Urinary bladder (tissue), 3 donors: ENCODE measurements at regions not wholly inside any gene's neighbourhood (a gene's known extent, or its start where the extent isn't known, plus 50 kb on each side); places are given as distances from the start of the nearest gene placed in this dataset.

Source experiments
- DNase-seq: peaks from one replicate; pipeline ENCODE4 v3.0.0-alpha.2; 2015; ENCODE audit errors: extremely low spot score
- H3K27ac ChIP-seq: one replicate; pipeline ENCODE4 v1.5.1; 2013; ENCODE audit warnings: low read depth, mild to moderate bottlenecking, moderate library complexity
- H3K36me3 ChIP-seq: one replicate; pipeline ENCODE4 v1.6.1; 2013; ENCODE audit warnings: mild to moderate bottlenecking, moderate library complexity; ENCODE audit not compliant: insufficient read depth
- H3K4me1 ChIP-seq: one replicate; pipeline ENCODE4 v1.6.1; 2013; ENCODE audit warnings: mild to moderate bottlenecking, moderate library complexity; ENCODE audit not compliant: insufficient read depth
- H3K4me3 ChIP-seq: one replicate; pipeline ENCODE4 v1.5.1; 2013; ENCODE audit warnings: low read depth, low read length
- WGBS: extraction: QIAGEN DNeasy Blood & Tissue Kit; methylation state at CpG from one replicate; pipeline ENCODE4 v1.1.7; 2013; 5-methylcytosine and 5-hydroxymethylcytosine counted together
- donor health status: healthy with polysubstance abuse.
- donor health status: healthy.

GRCh38 chr17:72254808-72255449 is 134.1 kb downstream of the SOX9 start:
- Histone ChIP-seq H3K4me3 (no peak overlapping the region), H3K36me3 (no peaks in the 10 kb centered on the region), H3K27ac (no peak overlapping the region), H3K4me1 (no peaks in the 10 kb centered on the region)
- WGBS, result 87% methylated on average over 4 of the region's 4 CpGs
- no peak for DNase-seq

GRCh38 chr17:72255481-72255880 is 134.7 kb downstream of the SOX9 start:
- H3K36me3 ChIP-seq, result no peaks in the 10 kb centered on the region
- H3K27ac ChIP-seq, result no peak overlapping the region
- 74% methylated on average over 3 of the region's 3 CpGs for WGBS
- DNase-seq, result no peak
- no peaks in the 10 kb centered on the region for H3K4me1 ChIP-seq
- H3K4me3 ChIP-seq, result no peak overlapping the region

DNA sequence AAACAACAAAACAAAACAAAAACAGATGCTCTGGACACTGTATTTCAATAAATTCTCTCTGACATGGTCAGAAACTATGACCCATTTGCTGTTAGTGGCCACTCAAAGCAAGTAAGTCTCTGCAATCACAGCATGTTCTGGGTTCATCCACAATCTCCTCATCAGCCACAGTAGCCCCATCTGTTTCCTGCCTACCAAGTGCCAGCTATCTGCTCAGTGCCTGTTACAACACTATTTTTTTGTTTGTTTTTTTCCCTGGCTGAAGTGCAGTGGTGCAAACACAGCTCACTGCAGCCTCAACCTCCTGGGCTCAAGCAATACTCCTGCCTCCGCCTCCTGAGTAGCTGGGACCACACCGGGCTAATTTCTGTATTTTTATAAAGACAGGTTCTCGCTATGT is 137.9 kb downstream of the SOX9 start:
- no peaks in the 10 kb centered on the region for H3K36me3 ChIP-seq
- H3K27ac ChIP-seq, result no peak overlapping the region
- no peak for DNase-seq
- WGBS, result 89% methylated on average over 3 of the region's 3 CpGs
- H3K4me3 ChIP-seq, result no peak overlapping the region
- H3K4me1 ChIP-seq, result no peaks in the 10 kb centered on the region

DNA sequence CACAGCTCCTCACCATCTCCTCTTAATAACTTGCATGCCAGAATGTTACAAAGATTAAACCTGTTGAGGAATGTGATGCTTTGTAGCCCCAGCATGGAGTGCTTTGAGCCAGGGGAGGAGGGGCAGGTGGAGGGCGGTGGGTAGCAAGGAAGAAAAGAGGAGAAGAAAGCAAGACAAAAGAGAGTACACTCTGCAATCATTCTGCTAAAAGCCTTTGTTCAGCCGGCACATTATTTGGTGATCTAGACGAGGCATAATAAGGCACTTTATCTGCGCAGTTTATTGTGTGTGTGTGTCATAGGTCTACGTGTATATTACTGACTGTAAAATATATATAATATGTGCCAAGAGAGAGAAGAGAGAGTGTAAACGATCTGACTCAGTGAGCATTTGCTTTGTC is 139.1 kb downstream of the SOX9 start:
- no peaks in the 10 kb centered on the region for H3K36me3 ChIP-seq
- H3K4me3 ChIP-seq, result no peak overlapping the region
- WGBS, result 61% methylated on average over 6 of the region's 6 CpGs
- no peaks in the 10 kb centered on the region for H3K4me1 ChIP-seq
- no peak for DNase-seq
- H3K27ac ChIP-seq, result no peak overlapping the region

- Histone ChIP-seq H3K4me3 (no peak overlapping the region), H3K4me1 (no peaks in the 10 kb centered on the region), H3K27ac (no peak overlapping the region), H3K36me3 (no peaks in the 10 kb centered on the region)
- DNase-seq, result no peak
Observed at GRCh38 chr17:72262766-72263165, 141.9 kb downstream of the SOX9 start.

DNA sequence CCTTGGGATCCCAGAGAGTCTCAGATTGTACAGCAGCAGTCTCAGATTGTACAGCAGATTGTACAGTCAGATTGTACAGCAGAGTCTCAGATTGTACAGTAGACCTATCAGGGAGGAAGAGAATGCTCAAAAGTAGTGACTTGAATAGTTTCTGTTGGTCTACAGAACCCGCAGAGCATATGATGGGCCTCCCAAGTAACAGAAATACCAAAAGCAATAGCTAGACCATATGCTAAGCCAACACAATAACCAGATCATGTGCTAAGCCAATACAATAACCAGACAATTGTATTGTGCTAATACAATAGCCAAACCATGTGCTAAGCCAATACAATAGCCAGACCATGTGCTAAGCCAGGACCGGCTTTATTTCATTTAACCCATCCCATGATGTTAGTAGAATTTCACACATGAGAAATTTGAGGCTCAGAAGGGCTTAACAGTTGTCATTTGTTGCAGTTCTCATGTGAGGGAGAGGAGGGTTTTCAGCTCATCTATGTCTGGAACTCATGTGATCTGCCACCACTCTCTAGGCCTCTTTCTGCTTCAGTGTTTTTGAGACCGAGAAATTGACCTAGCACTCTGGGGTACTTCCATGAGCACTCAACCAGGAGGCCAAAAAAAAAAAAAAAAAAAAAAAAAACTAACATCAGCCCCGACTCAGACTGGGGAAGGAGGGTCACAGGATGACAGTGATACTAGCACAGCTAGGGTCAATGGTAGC is 144.0 kb downstream of the SOX9 start:
- no peak for DNase-seq
- WGBS, result 90% methylated on average over 4 of the region's 4 CpGs
- no peaks in the 10 kb centered on the region for H3K4me1 ChIP-seq
- H3K4me3 ChIP-seq, result no peak overlapping the region
- no peak overlapping the region for H3K27ac ChIP-seq
- H3K36me3 ChIP-seq, result no peaks in the 10 kb centered on the region

DNA sequence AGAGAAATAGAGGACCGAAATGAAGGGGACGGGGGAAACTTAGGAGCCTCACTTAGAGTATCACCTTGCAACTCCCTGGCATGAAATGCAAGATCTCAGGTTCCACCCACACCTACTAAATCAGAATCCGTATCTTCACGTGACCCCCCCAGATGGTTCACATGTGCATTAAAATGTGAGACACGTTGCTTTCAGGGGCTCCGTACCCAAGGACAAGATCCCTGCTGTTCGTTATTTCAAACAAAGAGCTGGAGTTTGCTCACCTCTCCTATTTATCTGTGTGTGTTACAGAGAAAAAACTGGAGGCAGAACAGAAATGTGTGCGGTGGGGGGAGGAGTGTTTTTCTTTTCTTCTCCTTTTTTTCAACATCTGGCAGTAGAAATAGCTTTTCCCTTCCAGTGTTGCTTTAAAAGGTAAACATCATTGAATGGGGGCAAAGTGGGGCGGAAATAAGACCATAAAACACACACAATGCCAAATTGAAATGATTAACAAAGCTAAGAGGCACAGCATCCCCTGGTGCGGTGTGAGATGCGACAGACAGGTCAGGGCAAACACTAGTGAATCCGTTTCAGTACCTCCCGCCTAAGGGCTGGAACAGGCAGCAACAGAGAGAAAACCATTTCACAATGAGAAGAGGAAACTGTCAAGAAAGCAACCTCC is 145.4 kb downstream of the SOX9 start:
- H3K4me3 ChIP-seq, result no peak overlapping the region
- DNase-seq, result no peak
- WGBS, result 22% methylated on average over 13 of the region's 13 CpGs
- H3K36me3 ChIP-seq, result no peaks in the 10 kb centered on the region
- no peak overlapping the region for H3K27ac ChIP-seq
- no peaks in the 10 kb centered on the region for H3K4me1 ChIP-seq

GRCh38 chr17:72267601-72268000 is 146.8 kb downstream of the SOX9 start:
- no peaks in the 10 kb centered on the region for H3K4me1 ChIP-seq
- H3K27ac ChIP-seq, result no peak overlapping the region
- WGBS, result 27% methylated on average over 1 of the region's 1 CpG
- H3K36me3 ChIP-seq, result no peaks in the 10 kb centered on the region
- DNase-seq, result no peak
- H3K4me3 ChIP-seq, result no peak overlapping the region

GRCh38 chr17:72268431-72268830 is 147.6 kb downstream of the SOX9 start:
- H3K4me1 ChIP-seq, result no peaks in the 10 kb centered on the region
- DNase-seq, result no peak
- no peaks in the 10 kb centered on the region for H3K36me3 ChIP-seq
- 80% methylated on average over 6 of the region's 6 CpGs for WGBS
- H3K27ac ChIP-seq, result no peak overlapping the region
- no peak overlapping the region for H3K4me3 ChIP-seq

- H3K4me3 ChIP-seq, result no peak overlapping the region
- peak; percentile 62 for DNase-seq
- no peak overlapping the region for H3K27ac ChIP-seq
- H3K36me3 ChIP-seq, result no peaks in the 10 kb centered on the region
- WGBS, result 38% methylated on average over 6 of the region's 6 CpGs
- H3K4me1 ChIP-seq, result no peaks in the 10 kb centered on the region
Observed at GRCh38 chr17:72270273-72270924, 149.6 kb downstream of the SOX9 start.

- DNase-seq, result no peak
- Histone ChIP-seq H3K36me3 (no peaks in the 10 kb centered on the region), H3K4me1 (no peaks in the 10 kb centered on the region), H3K4me3 (no peak overlapping the region), H3K27ac (no peak overlapping the region)
- WGBS, result 100% methylated on average over 1 of the region's 1 CpG
Observed at GRCh38 chr17:72271603-72272002, 150.8 kb downstream of the SOX9 start.

DNA sequence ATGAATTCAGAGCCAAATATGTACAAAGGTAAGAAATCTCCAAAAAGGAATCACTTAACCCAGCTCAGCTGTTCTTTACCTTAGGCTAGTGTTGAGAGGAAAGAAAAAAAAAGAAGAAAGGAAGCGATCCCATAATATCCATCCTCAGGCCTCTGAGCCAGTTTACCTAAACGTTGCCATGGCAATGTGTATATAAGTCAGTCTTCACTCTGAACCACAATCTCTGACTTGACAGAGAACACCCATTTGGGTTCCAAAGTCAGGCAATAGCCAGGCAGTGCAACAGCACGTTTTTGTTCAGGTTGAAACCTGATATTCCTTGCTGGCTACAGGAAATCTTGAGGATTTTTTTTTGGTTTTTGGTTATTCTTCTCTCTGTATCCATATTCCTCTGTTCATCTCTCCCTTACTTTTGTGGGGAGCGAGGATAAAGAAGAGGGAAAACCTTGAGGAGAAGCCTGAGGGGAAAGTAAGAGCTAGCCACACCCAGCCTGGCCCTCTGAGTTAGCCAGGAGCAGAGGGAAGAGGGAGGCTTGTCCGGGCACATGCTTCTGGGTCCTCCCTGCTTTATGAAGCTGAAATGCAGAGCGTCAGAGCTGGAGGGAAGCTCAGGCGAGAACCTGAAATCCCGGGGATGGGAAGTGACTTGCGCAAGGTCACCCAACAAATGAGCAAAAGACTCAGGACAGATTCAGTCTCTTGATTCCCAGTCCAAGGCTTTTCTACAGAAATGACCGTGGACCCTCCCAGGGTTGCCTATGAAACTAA is 152.7 kb downstream of the SOX9 start:
- DNase-seq, result no peak
- 58% methylated on average over 10 of the region's 10 CpGs for WGBS
- no peak overlapping the region for H3K27ac ChIP-seq

DNA sequence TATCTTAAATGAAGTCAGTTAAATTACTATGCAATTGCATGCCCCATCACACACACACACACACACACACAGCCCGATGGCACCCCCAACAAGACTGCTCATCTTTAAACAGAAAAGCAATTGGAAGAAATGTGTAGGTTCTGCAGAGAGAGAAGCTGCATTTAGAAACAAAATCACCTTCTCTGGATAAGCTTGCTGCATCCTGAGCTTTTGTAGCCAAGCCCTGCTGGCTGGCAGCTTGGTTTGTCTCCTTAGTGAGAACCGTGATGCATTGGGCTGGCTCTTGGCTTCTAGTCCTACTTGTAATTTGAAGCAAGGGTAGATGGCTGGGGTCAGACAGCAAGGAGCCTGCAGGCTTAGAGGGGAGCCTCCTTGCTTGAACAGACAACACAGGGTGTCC is 153.8 kb downstream of the SOX9 start:
- no peak overlapping the region for H3K4me3 ChIP-seq
- H3K4me1 ChIP-seq, result no peaks in the 10 kb centered on the region
- H3K27ac ChIP-seq, result no peak overlapping the region
- WGBS, result 63% methylated on average over 2 of the region's 2 CpGs
- no peaks in the 10 kb centered on the region for H3K36me3 ChIP-seq
- no peak for DNase-seq

More for the DNA sequence above, 152.7 kb downstream of the SOX9 start:
- Histone ChIP-seq H3K4me1 (no peaks in the 10 kb centered on the region), H3K4me3 (no peak overlapping the region), H3K36me3 (no peaks in the 10 kb centered on the region)
